OCI-LY7 (cell line): ENCODE measurements at regions not wholly inside any gene's neighbourhood (a gene's known extent, or its start where the extent isn't known, plus 50 kb on each side); places are given as distances from the start of the nearest gene placed in this dataset.

Experiments used
- BruUV-seq: library from RNA; stranded (reverse); fragments of 400-500 nt; replicated peaks from 2 replicates; lab custom pipeline; 2021; lab: Mats Ljungman, UMichigan
- CTCF ChIA-PET: fragments of 300-600 bp; sonication (Branson Sonifier 250); formaldehyde crosslinking; loops from one replicate; lab custom pipeline; 2022; ENCODE audit warnings: antibody characterized with exemption; ENCODE audit not compliant: unreplicated experiment; lab: Charles Lee
- POLR2A ChIA-PET: fragments of 300-600 bp; sonication (Branson Sonifier 250); formaldehyde crosslinking; loops from one replicate; lab custom pipeline; 2022; ENCODE audit warnings: antibody characterized with exemption; lab: Charles Lee
- DNase-seq: peaks from one replicate; pipeline ENCODE4 v3.0.0-alpha.2; 2015; ENCODE audit warnings: low spot score
- H2AFZ ChIP-seq: fragments of 200-600 bp; sonication (generic), shearing (Covaris generic); 2 replicates; pipeline ENCODE4 v1.6.1; 2014; ENCODE audit warnings: mild to moderate bottlenecking, antibody characterized with exemption, low read length, moderate library complexity
- H3K27ac ChIP-seq: fragments of 200-600 bp; sonication (generic); 2 replicates; pipeline ENCODE4 v1.5.1; 2014; ENCODE audit warnings: mixed run types, low read depth, mild to moderate bottlenecking, moderate library complexity, low read length, inconsistent platforms; ENCODE audit not compliant: poor library complexity, severe bottlenecking
- H3K36me3 ChIP-seq: fragments of 200-600 bp; sonication (generic); 2 replicates; pipeline ENCODE4 v1.6.1; 2014; ENCODE audit warnings: mild to moderate bottlenecking, antibody characterized with exemption, low read length, moderate library complexity, mixed read lengths; ENCODE audit not compliant: insufficient read depth
- H3K4me1 ChIP-seq: fragments of 200-600 bp; sonication (generic); 2 replicates; pipeline ENCODE4 v1.5.1; 2014; ENCODE audit warnings: mild to moderate bottlenecking, low read length; ENCODE audit not compliant: insufficient read depth, poor library complexity, severe bottlenecking
- H3K4me2 ChIP-seq: fragments of 200-600 bp; sonication (generic); 2 replicates; pipeline ENCODE4 v1.6.1; 2014; ENCODE audit warnings: mild to moderate bottlenecking, low read length
- H3K4me3 ChIP-seq: fragments of 200-600 bp; sonication (generic); 2 replicates; pipeline ENCODE4 v1.5.1; 2014; ENCODE audit warnings: mild to moderate bottlenecking, low read depth, low read length; ENCODE audit not compliant: poor library complexity, severe bottlenecking
- H3K79me2 ChIP-seq: fragments of 200-600 bp; sonication (generic); 2 replicates; pipeline ENCODE4 v1.6.1; 2016; ENCODE audit warnings: low read depth, mild to moderate bottlenecking, low read length, moderate library complexity, mixed read lengths; ENCODE audit not compliant: insufficient read depth
- H3K9me2 ChIP-seq: fragments of 200-600 bp; sonication (generic); 2 replicates; pipeline ENCODE4 v1.6.1; 2016; ENCODE audit warnings: mild to moderate bottlenecking, low read length, mixed read lengths; ENCODE audit not compliant: insufficient read depth
- H3K9me3 ChIP-seq: fragments of 200-600 bp; sonication (generic); 2 replicates; pipeline ENCODE4 v1.6.1; 2014; ENCODE audit warnings: mild to moderate bottlenecking, mixed run types, low read length, mixed read lengths
- H4K20me1 ChIP-seq: fragments of 200-600 bp; sonication (generic); 2 replicates; pipeline ENCODE4 v1.6.1; 2014; ENCODE audit warnings: mild to moderate bottlenecking, antibody characterized with exemption, low read length, moderate library complexity, mixed read lengths; ENCODE audit not compliant: insufficient read depth
- EZH2phosphoT487 ChIP-seq: fragments of 200-600 bp; sonication (generic); IDR thresholded peaks from 2 replicates; pipeline ENCODE4 v1.6.1; 2018; ENCODE audit warnings: low read depth, borderline replicate concordance, mild to moderate bottlenecking, mixed run types, antibody characterized with exemption, low read length, moderate library complexity, mixed read lengths
- intact Hi-C: fragments of 100-400 bp; cut with micrococcal nuclease; formaldehyde crosslinking; loops from one replicate; pipeline ENCODE4 v1.10.0; 2022; ENCODE audit not compliant: unreplicated experiment
- TF ChIP-seq, protein P1 (sequence below): fragments of 200-600 bp; sonication (generic); conservative IDR thresholded peaks from 2 replicates; pipeline ENCODE4 v1.5.1; 2014; ENCODE audit warnings: mild to moderate bottlenecking, antibody characterized with exemption, low read length, moderate library complexity, mixed read lengths

- POLR2A ChIA-PET: no interaction called here
- Histone ChIP-seq H3K4me1 (no peaks in the 10 kb centered on the region), H3K4me2 (no peak overlapping the region), H3K36me3 (no peaks in the 10 kb centered on the region), H3K9me3 (no peaks in the 10 kb centered on the region), H3K79me2 (no peaks in the 10 kb centered on the region), H3K27ac (no peak overlapping the region), H3K9me2 (no peaks in the 10 kb centered on the region), H3K4me3 (no peak overlapping the region), H4K20me1 (no peaks in the 10 kb centered on the region), H2AFZ (no peak overlapping the region)
- TF ChIP-seq, protein P1, sequence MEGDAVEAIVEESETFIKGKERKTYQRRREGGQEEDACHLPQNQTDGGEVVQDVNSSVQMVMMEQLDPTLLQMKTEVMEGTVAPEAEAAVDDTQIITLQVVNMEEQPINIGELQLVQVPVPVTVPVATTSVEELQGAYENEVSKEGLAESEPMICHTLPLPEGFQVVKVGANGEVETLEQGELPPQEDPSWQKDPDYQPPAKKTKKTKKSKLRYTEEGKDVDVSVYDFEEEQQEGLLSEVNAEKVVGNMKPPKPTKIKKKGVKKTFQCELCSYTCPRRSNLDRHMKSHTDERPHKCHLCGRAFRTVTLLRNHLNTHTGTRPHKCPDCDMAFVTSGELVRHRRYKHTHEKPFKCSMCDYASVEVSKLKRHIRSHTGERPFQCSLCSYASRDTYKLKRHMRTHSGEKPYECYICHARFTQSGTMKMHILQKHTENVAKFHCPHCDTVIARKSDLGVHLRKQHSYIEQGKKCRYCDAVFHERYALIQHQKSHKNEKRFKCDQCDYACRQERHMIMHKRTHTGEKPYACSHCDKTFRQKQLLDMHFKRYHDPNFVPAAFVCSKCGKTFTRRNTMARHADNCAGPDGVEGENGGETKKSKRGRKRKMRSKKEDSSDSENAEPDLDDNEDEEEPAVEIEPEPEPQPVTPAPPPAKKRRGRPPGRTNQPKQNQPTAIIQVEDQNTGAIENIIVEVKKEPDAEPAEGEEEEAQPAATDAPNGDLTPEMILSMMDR: no peak
- TF ChIP-seq EZH2phosphoT487: no peak
- intact Hi-C loops: no loop called here
- no TSS peak for BruUV-seq
- DNase-seq: no peak
- CTCF ChIA-PET: no interaction called here
Measured at GRCh38 chr2:139730197-139730596, 950.0 kb upstream of the NXPH2 start.

GRCh38 chr2:139721411-139721995 lies 941.3 kb upstream of the NXPH2 start:
- Histone ChIP-seq H3K9me2 (no peaks in the 10 kb centered on the region), H3K4me2 (no peak overlapping the region), H3K4me3 (no peak overlapping the region), H3K9me3 (no peaks in the 10 kb centered on the region), H3K4me1 (no peaks in the 10 kb centered on the region), H3K79me2 (no peaks in the 10 kb centered on the region), H3K27ac (no peak overlapping the region), H2AFZ (no peak overlapping the region), H4K20me1 (no peaks in the 10 kb centered on the region), H3K36me3 (no peaks in the 10 kb centered on the region)
- ChIA-PET CTCF (no interaction called here), POLR2A (interaction anchor here (0.6 to 0.7 kb wide), 2 partner anchors 1159 to 1361 kb away, joined by 3 read pairs; no protein-coding TSS in a partner anchor)
- no peak for DNase-seq
- TF ChIP-seq, protein P1: no peak
- TF ChIP-seq EZH2phosphoT487: no peak
- no TSS peak for BruUV-seq
- intact Hi-C loops: no loop called here

GRCh38 chr2:139720056-139720455 lies 939.9 kb upstream of the NXPH2 start:
- H3K4me1 ChIP-seq: no peaks in the 10 kb centered on the region
- no peaks in the 10 kb centered on the region for H3K9me3 ChIP-seq
- TF ChIP-seq, protein P1: no peak
- TF ChIP-seq EZH2phosphoT487: no peak
- CTCF ChIA-PET: no interaction called here
- POLR2A ChIA-PET: no interaction called here
- no peak for DNase-seq
- intact Hi-C loops: no loop called here
- no peaks in the 10 kb centered on the region for H3K79me2 ChIP-seq
- no peaks in the 10 kb centered on the region for H3K9me2 ChIP-seq
- H3K36me3 ChIP-seq: no peaks in the 10 kb centered on the region
- H4K20me1 ChIP-seq: no peaks in the 10 kb centered on the region
- no TSS peak for BruUV-seq
- H3K4me2 ChIP-seq: no peak overlapping the region
- H3K27ac ChIP-seq: no peak overlapping the region
- no peak overlapping the region for H2AFZ ChIP-seq
- no peak overlapping the region for H3K4me3 ChIP-seq
